Endothelial cell of umbilical vein (primary cell): ENCODE measurements at regions not wholly inside any gene's neighbourhood (a gene's known extent, or its start where the extent isn't known, plus 50 kb on each side); places are given as distances from the start of the nearest gene placed in this dataset.

Source experiments
- BruUV-seq: library from RNA; stranded (reverse); fragments of 400-500 nt; replicated peaks from 2 replicates; lab custom pipeline; 2021; lab: Mats Ljungman, UMichigan
- CTCF ChIA-PET: fragments of 300-600, 350-600 bp; sonication (Branson Sonifier 250); formaldehyde crosslinking; loops from one replicate; lab custom pipeline; 2021; ENCODE audit warnings: antibody characterized with exemption, inconsistent platforms; lab: Charles Lee
- POLR2A ChIA-PET: fragments of 300-600, 350-600 bp; sonication (Branson Sonifier 250); formaldehyde crosslinking; loops from one replicate; lab custom pipeline; 2021; ENCODE audit warnings: antibody characterized with exemption, inconsistent platforms; lab: Charles Lee
- DNase-seq: peaks from one replicate; pipeline ENCODE4 v3.0.0-alpha.2; 2011; ENCODE audit warnings: low read depth, low spot score
- FAIRE-seq: peaks from 2 replicates; lab custom pipeline; 2011; peaks lifted over from hg19 to GRCh38; lab: Jason Lieb, UNC
- H2AFZ ChIP-seq: 2 replicates; pipeline ENCODE4 v1.6.0; 2012; ENCODE audit warnings: low read depth, low read length, control low read depth, inconsistent platforms
- H3K27ac ChIP-seq: 2 replicates; pipeline ENCODE4 v1.5.1; 2011; ENCODE audit warnings: low read depth, mild to moderate bottlenecking, control low read depth, low read length, moderate library complexity; ENCODE audit not compliant: insufficient read depth
- H3K27me3 ChIP-seq, 2 experiments: 2 replicates each; pipeline versions ENCODE4 v1.6.0 to v1.6.1; 2011; ENCODE audit warnings: low read length in 2 of 2, mixed read lengths in 1 of 2; ENCODE audit not compliant: control insufficient read depth in 2 of 2, insufficient read depth in 2 of 2
- H3K36me3 ChIP-seq, 2 experiments: 2 replicates in 1 of 2; 3 replicates in 1 of 2; pipeline ENCODE4 v1.5.1; 2011; ENCODE audit warnings: low read length in 2 of 2, mild to moderate bottlenecking in 1 of 2, moderate library complexity in 1 of 2; ENCODE audit not compliant: control insufficient read depth in 2 of 2, insufficient read depth in 2 of 2; ENCODE audit errors: extremely low read depth in 1 of 2
- H3K4me1 ChIP-seq: 3 replicates; pipeline ENCODE4 v1.5.1; 2011; ENCODE audit warnings: mild to moderate bottlenecking, low read length; ENCODE audit not compliant: control insufficient read depth, insufficient read depth; ENCODE audit errors: extremely low read depth
- H3K4me2 ChIP-seq: 2 replicates; pipeline ENCODE4 v1.6.1; 2011; ENCODE audit warnings: low read length, control low read depth, mixed read lengths; ENCODE audit not compliant: insufficient read depth
- H3K4me3 ChIP-seq, 3 experiments: fragments of 200-600 bp in 1 of 3; sonication (generic), shearing (Covaris generic) in 1 of 3; replicated peaks in 1 of 3; 2 replicates each; pipeline ENCODE4 v1.5.1; 2011 to 2016; ENCODE audit warnings: control low read depth in 3 of 3, low read length in 3 of 3, mild to moderate bottlenecking in 2 of 3, inconsistent platforms in 1 of 3, low read depth in 1 of 3, moderate library complexity in 1 of 3; ENCODE audit not compliant: insufficient read depth in 1 of 3
- H3K79me2 ChIP-seq: 2 replicates; pipeline ENCODE4 v1.6.0; 2012; ENCODE audit warnings: low read length, inconsistent platforms; ENCODE audit not compliant: control insufficient read depth, insufficient read depth
- H3K9ac ChIP-seq: replicated peaks from 2 replicates; pipeline ENCODE3; 2011; ENCODE audit warnings: low read length, control low read depth; ENCODE audit not compliant: insufficient read depth; ENCODE audit errors: extremely low read depth
- H3K9me1 ChIP-seq: replicated peaks from 3 replicates; pipeline ENCODE4 v1.6.0; 2011; ENCODE audit warnings: mild to moderate bottlenecking, low read length; ENCODE audit not compliant: control insufficient read depth, insufficient read depth; ENCODE audit errors: extremely low read depth
- H3K9me3 ChIP-seq: replicated peaks from 2 replicates; pipeline ENCODE4 v1.5.1; 2012; ENCODE audit warnings: low read length, inconsistent platforms; ENCODE audit not compliant: control insufficient read depth, insufficient read depth
- H4K20me1 ChIP-seq: replicated peaks from 2 replicates; pipeline ENCODE3; 2011; ENCODE audit warnings: mild to moderate bottlenecking, low read length; ENCODE audit not compliant: control insufficient read depth, insufficient read depth; ENCODE audit errors: extremely low read depth
- EZH2 ChIP-seq: IDR thresholded peaks from 2 replicates; pipeline ENCODE4 v1.6.1; 2012; ENCODE audit warnings: borderline replicate concordance, low read depth, mild to moderate bottlenecking, moderate library complexity, low read length, inconsistent platforms; ENCODE audit not compliant: severe bottlenecking
- FOS ChIP-seq: IDR thresholded peaks from 2 replicates; pipeline ENCODE4 v1.6.1; 2011; ENCODE audit warnings: mild to moderate bottlenecking, low read length, moderate library complexity, borderline replicate concordance; ENCODE audit not compliant: insufficient read depth
- GATA2 ChIP-seq: IDR thresholded peaks from 2 replicates; pipeline ENCODE4 v1.7.0; 2011; ENCODE audit warnings: low read depth, mild to moderate bottlenecking, moderate library complexity, mixed read lengths, low read length; ENCODE audit not compliant: insufficient read length, insufficient read depth
- JUN ChIP-seq: IDR thresholded peaks from 2 replicates; pipeline ENCODE4 v1.6.1; 2011; ENCODE audit warnings: borderline replicate concordance, low read depth; ENCODE audit not compliant: insufficient read length, insufficient read depth
- MYC ChIP-seq: IDR thresholded peaks from one replicate; pipeline ENCODE4 v1.6.1; 2011; ENCODE audit warnings: mild to moderate bottlenecking, low read depth, low read length
- POLR2A ChIP-seq: IDR thresholded peaks from 2 replicates; pipeline ENCODE4 v1.6.1; 2012; ENCODE audit warnings: low read depth, mild to moderate bottlenecking, control low read depth, low read length
- POLR2AphosphoS5 ChIP-seq: IDR thresholded peaks from 2 replicates; pipeline ENCODE4 v1.6.1; 2012; ENCODE audit warnings: low read depth, mild to moderate bottlenecking, control low read depth, low read length, moderate library complexity; ENCODE audit not compliant: insufficient read depth
- dilution Hi-C: fragments of 300-500 bp; cut with MboI; formaldehyde crosslinking; loops from one replicate; pipeline ENCODE4 v1.15.0; 2019; ENCODE audit warnings: low sequenced_read_pairs; ENCODE audit not compliant: extremely low pct_ligation_motif_present
- intact Hi-C: fragments of 100-400 bp; cut with micrococcal nuclease; formaldehyde crosslinking; loops from one replicate; pipeline ENCODE4 v1.10.0; 2022
- TF ChIP-seq, protein P1 (sequence below), 2 donors: IDR thresholded peaks; 1 replicate in 1 of 2; 2 replicates in 1 of 2; pipeline ENCODE4 v1.5.1; 2011; ENCODE audit warnings: low read length in 2 of 2, mild to moderate bottlenecking in 2 of 2, moderate library complexity in 2 of 2, control low read depth in 1 of 2, inconsistent platforms in 1 of 2, low read depth in 1 of 2; ENCODE audit not compliant: insufficient read depth in 1 of 2; ENCODE audit errors: extremely low read depth in 1 of 2
- TF ChIP-seq, protein P2 (sequence below): IDR thresholded peaks from 2 replicates; pipeline ENCODE4 v1.6.1; 2011; ENCODE audit not compliant: insufficient read depth, insufficient read length

DNA sequence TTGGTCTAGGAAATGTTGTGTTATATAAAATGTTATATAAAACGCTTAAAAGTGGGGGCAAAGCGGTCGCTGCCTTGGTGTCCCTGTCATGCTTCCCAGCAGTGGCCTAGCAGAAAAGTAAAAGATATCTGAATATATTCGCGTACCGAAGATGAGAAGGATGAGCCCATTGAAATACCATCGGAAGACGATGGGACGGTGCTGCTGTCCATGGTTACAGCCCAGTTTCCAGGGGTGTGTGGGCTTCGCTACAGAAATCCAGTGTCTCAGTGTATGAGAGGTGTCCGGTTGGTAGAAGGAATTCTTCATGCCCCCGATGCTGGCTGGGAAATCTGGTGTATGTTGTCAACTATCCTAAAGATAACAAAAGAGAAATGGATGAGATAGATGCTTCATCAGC, 110.9 kb upstream of the DIAPH3 start:
- Histone ChIP-seq H3K4me2 (no peak overlapping the region), H3K79me2 (no peaks in the 10 kb centered on the region), H3K36me3 (no peaks in the 10 kb centered on the region), H4K20me1 (no peaks in the 10 kb centered on the region), H2AFZ (no peak overlapping the region), H3K9ac (no peak overlapping the region), H3K4me1 (no peaks in the 10 kb centered on the region), H3K9me3 (no peaks in the 10 kb centered on the region), H3K27ac (no peak overlapping the region), H3K9me1 (no peaks in the 10 kb centered on the region), H3K4me3 (no peak overlapping the region), H3K27me3 (peaks cover 0 to 4% of the 10 kb centered on the region in 2 experiments)
- DNase-seq = no peak
- TF ChIP-seq, protein P1, sequence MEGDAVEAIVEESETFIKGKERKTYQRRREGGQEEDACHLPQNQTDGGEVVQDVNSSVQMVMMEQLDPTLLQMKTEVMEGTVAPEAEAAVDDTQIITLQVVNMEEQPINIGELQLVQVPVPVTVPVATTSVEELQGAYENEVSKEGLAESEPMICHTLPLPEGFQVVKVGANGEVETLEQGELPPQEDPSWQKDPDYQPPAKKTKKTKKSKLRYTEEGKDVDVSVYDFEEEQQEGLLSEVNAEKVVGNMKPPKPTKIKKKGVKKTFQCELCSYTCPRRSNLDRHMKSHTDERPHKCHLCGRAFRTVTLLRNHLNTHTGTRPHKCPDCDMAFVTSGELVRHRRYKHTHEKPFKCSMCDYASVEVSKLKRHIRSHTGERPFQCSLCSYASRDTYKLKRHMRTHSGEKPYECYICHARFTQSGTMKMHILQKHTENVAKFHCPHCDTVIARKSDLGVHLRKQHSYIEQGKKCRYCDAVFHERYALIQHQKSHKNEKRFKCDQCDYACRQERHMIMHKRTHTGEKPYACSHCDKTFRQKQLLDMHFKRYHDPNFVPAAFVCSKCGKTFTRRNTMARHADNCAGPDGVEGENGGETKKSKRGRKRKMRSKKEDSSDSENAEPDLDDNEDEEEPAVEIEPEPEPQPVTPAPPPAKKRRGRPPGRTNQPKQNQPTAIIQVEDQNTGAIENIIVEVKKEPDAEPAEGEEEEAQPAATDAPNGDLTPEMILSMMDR (IDR thresholded peaks at IDR 0.05; ENCODE audit: extremely low read depth in 1 of 2, insufficient read depth in 1 of 2, low read depth in 1 of 2, low read length in 2 of 2) = no peak
- TF ChIP-seq JUN = no peak
- TF ChIP-seq POLR2AphosphoS5 = no peak
- TF ChIP-seq POLR2A = no peak
- TF ChIP-seq MYC = no peak
- no peak for TF ChIP-seq GATA2
- no peak for TF ChIP-seq FOS
- TF ChIP-seq, protein P2, sequence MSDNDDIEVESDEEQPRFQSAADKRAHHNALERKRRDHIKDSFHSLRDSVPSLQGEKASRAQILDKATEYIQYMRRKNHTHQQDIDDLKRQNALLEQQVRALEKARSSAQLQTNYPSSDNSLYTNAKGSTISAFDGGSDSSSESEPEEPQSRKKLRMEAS = no peak
- TF ChIP-seq EZH2 = no peak
- BruUV-seq = no TSS peak
- ChIA-PET POLR2A (no interaction called here), CTCF (no interaction called here)
- no peak for FAIRE-seq
- intact Hi-C loops = no loop called here
- dilution Hi-C loops = no loop called here
